ENCODE measurements at regions not wholly inside any gene's neighbourhood (a gene's known extent, or its start where the extent isn't known, plus 50 kb on each side); places are given as distances from the start of the nearest gene placed in this dataset.

DNA sequence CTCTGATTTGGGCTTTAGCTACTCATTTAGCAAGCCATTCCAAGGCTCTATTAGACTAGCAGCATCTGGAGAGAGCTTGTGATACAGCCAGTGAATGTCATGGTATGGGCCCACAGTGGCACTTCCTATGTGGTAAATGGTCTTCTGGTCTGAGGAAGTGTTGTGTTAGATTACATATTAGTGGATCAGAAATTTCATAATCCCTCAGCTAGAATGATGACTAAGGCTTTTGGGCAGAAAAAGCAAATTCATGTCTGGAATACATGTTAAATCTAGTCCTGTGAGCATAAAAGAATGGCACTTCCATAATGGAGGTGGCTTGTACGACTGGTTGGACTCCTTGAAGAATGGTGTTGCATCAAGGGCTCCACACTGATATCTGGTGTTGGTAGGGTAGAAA lies 436.8 kb upstream of the CWC22 start:
- Mint-ChIP-seq H3K36me3 (ENCODE audit: insufficient read depth in 1 of 3, low read depth in 3 of 3) (no peaks in the 10 kb centered on the region; a peak in 1 of 7 replicates), H3K4me3 (no peak overlapping the region), H3K27me3 (ENCODE audit: low read depth) (no peaks in the 10 kb centered on the region), H3K27ac (no peak overlapping the region), H3K9me3 (no peaks in the 10 kb centered on the region; a peak in 1 of 5 replicates), H3K4me1 (no peaks in the 10 kb centered on the region)
- H3K9ac ChIP-seq (ENCODE audit: extremely low read depth, insufficient read length, low read length): no peak overlapping the region
- no peaks in the 10 kb centered on the region for H3K23me2 ChIP-seq (ENCODE audit: insufficient read length, low read depth, low read length, poor library complexity, severe bottlenecking)
- no peak overlapping the region for H3T11ph ChIP-seq (ENCODE audit: low read length)
- H2BK5ac ChIP-seq (ENCODE audit: insufficient read length, low read length): no peak overlapping the region
- H3K4me2 ChIP-seq (ENCODE audit: insufficient read depth, insufficient read length, low read length): no peak overlapping the region
- H2BK15ac ChIP-seq (ENCODE audit: low read depth, low read length): no peak overlapping the region
- no peak overlapping the region for H3K27ac ChIP-seq (ENCODE audit: insufficient read length, low read depth, low read length)
- H2AFZ ChIP-seq (ENCODE audit: low read length): no peak overlapping the region
- no peak overlapping the region for H3K18ac ChIP-seq (ENCODE audit: insufficient read length, low read depth, low read length)
- TF ChIP-seq, protein P1, sequence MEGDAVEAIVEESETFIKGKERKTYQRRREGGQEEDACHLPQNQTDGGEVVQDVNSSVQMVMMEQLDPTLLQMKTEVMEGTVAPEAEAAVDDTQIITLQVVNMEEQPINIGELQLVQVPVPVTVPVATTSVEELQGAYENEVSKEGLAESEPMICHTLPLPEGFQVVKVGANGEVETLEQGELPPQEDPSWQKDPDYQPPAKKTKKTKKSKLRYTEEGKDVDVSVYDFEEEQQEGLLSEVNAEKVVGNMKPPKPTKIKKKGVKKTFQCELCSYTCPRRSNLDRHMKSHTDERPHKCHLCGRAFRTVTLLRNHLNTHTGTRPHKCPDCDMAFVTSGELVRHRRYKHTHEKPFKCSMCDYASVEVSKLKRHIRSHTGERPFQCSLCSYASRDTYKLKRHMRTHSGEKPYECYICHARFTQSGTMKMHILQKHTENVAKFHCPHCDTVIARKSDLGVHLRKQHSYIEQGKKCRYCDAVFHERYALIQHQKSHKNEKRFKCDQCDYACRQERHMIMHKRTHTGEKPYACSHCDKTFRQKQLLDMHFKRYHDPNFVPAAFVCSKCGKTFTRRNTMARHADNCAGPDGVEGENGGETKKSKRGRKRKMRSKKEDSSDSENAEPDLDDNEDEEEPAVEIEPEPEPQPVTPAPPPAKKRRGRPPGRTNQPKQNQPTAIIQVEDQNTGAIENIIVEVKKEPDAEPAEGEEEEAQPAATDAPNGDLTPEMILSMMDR (conservative IDR thresholded peaks at IDR 0.05): no peak
- WGBS (ENCODE audit: extremely low coverage, insufficient read length, low lambda C conversion rate): no CpG with 5 or more reads among the region's 1 CpG
- H3K79me1 ChIP-seq (ENCODE audit: insufficient read depth, low read depth, low read length, poor library complexity, severe bottlenecking): no peaks in the 10 kb centered on the region
- no peaks in the 10 kb centered on the region for H3K27me3 ChIP-seq (ENCODE audit: insufficient read depth, low read length)
- H3K79me2 ChIP-seq (ENCODE audit: insufficient read depth, low read length): no peaks in the 10 kb centered on the region
- H3K56ac ChIP-seq (ENCODE audit: insufficient read length, low read depth, low read length): no peak overlapping the region
- H4K20me1 ChIP-seq (ENCODE audit: control insufficient read depth, insufficient read depth, insufficient read length): no peaks in the 10 kb centered on the region
- H4K8ac ChIP-seq (replicated peaks; ENCODE audit: insufficient read length, low read depth, low read length): no peak overlapping the region
- no peak overlapping the region for H2BK12ac ChIP-seq (ENCODE audit: insufficient read length, low read depth, low read length)
- no peak overlapping the region for H3K4ac ChIP-seq (ENCODE audit: low read depth, low read length)
- H3K23ac ChIP-seq (ENCODE audit: insufficient read length, low read depth, low read length): no peak overlapping the region
- no peak overlapping the region for H2AK5ac ChIP-seq (ENCODE audit: insufficient read length, low read length)
- no peak overlapping the region for H3K14ac ChIP-seq (ENCODE audit: insufficient read depth, low read length)
- DNase-seq: no peak
- no peak overlapping the region for H2BK20ac ChIP-seq (ENCODE audit: low read depth, low read length, poor library complexity, severe bottlenecking)
- H3K4me1 ChIP-seq (ENCODE audit: insufficient read depth, low read length): no peaks in the 10 kb centered on the region
- no peak overlapping the region for H4K91ac ChIP-seq (ENCODE audit: insufficient read length, low read depth, low read length)
- no peak overlapping the region for H2BK120ac ChIP-seq (ENCODE audit: low read depth, low read length, poor library complexity, severe bottlenecking)
- H4K5ac ChIP-seq (ENCODE audit: insufficient read length, low read depth, low read length): no peak overlapping the region
- H3K9me3 ChIP-seq (ENCODE audit: control insufficient read depth, low read depth, low read length): no peaks in the 10 kb centered on the region

Data from H9 (cell line).